Epidermal melanocyte (primary cell): ENCODE measurements at regions not wholly inside any gene's neighbourhood (a gene's known extent, or its start where the extent isn't known, plus 50 kb on each side); places are given as distances from the start of the nearest gene placed in this dataset.
"Not testable (repeated sequence)": the region's sequence is repeated elsewhere in the genome, so short reads cannot be mapped to it uniquely, and the experiment has no call there.

Experiments used
- DNase-seq: peaks from one replicate; pipeline ENCODE4 v3.0.0; 2011; ENCODE audit warnings: low spot score; ENCODE audit not compliant: insufficient read length

DNA sequence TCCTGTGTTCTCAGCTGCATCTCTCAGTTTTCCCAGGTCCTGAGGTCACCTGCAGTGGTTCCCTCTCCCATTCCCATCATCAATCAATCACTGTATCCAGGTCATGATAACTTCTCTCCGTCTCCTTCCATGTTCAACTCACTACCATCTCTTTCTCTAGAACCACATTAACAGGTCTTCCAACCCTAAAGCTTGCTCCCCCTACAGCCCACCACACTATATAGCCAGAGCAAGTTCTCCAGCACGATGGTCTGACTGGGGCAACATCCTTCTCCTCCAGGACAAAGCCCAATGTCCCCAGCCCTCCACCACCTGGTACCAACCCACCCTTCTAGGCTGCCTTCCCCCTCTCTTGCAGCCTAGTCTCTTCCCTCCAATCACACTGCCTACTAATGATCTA lies 241.6 kb downstream of the CDK5RAP2 start:
- no peak for DNase-seq

DNA sequence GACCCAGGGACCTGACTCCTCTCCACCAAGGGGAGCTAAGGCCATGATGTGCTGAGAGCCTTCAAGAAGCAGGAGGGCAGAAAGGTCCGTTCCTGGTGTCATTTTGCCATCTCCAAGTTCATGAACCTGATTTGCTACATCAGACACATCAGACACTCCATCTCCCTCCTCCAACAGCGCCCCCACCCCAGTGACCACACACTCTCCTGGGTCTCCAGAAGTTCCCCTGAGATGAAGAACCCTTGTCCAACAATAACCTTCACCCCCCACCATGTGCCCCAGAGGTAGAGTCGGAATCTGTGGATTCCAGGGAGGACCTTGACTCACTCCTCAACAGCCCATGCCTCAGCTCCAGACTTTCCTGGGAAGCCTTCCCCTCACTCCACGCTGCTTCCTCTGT lies 242.8 kb downstream of the CDK5RAP2 start:
- no peak for DNase-seq

DNA sequence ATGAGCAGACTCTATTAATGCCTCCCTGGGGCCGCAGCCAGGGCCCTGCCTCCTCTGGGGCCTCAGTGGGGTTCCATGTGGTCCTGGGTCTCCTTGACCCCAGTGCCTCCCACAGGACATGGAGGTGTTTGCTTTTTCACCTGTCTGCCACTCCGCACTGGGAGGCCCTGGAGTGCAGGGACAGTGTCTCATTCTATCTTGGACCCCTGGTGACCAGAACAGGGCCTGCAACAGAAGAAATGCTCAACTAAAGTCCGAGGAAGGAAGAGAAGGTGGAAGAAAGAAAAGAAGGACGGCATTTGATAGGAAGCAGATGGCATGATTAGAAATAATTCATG lies 243.2 kb downstream of the CDK5RAP2 start:
- no peak for DNase-seq

DNA sequence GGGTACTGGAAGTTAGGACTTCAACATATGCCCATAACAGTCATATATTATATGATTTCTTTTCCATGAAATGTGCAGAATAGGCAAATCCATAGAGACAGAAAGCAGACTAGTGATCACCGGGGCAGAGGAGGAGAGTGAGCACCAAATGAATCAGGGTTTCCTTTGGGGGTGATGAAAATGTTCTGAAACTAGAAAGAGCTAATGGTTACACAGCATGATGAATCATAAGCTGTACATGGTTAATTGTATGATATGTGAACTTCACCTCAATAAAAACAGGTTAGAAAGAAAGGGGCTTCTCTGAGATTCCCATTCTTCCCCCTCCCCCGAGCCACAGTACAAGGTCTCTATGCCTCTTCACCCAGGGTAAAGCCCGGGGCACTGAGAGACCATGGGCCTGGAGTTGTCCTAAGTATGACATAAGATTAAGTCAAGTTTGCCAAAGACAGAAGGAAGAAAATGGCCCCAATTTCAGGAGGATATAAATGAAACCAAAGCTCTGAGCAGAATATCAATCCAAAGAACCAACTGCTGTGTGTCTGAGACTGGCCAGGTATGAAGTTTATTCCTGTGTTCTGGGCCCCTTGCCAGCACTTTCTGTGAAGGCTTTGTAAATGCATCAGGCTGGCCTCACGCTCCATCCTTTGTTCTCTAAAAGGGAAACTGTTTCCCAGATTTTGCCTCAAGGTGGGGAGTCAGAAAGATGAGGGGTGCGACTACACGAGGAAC lies 243.8 kb downstream of the CDK5RAP2 start:
- DNase-seq = no peak

DNA sequence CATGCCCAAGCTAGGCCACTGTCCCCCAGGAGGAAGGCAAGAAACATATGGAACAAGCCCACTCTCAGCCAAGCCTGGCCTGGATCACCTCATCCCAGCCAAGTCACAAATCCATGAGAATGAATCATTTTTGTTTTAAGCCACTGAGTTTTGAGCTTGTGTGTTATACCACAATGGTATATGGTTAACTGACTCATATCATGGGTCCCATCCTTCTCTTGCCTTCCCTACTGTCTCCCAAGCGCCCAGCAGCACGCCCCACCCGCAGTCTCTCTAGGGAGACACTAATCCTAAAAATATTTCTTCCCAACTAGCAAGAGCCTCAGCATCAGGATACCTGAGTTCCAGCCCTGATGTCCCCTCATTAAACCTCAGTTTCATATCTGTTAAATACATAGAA lies 248.1 kb downstream of the CDK5RAP2 start:
- no peak for DNase-seq

DNA sequence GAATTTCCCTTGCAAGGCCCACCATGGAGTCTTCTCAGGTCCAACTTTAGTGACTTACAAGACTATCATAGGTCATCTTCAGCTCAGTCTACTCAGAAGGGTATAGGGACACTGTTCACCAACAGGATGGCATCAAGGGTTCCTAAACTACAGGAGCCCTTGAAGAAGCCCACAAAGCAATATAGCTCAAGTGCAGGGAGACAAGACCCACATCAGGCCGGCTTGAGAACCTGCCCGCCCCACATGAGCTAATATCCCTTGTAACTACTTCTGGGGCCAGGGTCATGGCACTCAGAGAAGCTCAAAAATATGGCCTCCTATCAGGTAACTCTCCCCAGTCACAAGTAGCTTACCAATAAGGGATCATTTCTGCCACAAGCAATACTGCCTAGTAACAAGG lies 249.9 kb downstream of the CDK5RAP2 start:
- no peak for DNase-seq

DNA sequence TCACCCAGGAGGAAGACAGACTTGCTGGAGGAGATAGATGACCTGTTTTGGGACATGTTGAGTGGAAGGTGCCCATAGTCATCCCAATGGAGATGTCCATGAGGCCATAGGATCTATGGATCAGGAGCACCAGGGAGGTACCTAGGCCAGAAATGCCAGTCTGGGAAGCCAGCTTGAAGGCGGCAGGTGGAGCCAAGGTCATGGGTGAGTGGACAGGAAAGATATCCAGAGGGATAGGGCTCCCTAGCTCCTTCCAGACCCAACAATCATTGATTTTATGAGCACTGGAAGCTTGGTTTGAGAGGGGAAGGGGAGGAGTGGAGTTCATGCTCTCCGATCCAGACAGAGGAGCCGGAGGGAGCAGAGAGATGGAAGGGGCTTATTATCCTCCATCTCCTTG lies 252.6 kb downstream of the CDK5RAP2 start:
- no peak for DNase-seq

DNA sequence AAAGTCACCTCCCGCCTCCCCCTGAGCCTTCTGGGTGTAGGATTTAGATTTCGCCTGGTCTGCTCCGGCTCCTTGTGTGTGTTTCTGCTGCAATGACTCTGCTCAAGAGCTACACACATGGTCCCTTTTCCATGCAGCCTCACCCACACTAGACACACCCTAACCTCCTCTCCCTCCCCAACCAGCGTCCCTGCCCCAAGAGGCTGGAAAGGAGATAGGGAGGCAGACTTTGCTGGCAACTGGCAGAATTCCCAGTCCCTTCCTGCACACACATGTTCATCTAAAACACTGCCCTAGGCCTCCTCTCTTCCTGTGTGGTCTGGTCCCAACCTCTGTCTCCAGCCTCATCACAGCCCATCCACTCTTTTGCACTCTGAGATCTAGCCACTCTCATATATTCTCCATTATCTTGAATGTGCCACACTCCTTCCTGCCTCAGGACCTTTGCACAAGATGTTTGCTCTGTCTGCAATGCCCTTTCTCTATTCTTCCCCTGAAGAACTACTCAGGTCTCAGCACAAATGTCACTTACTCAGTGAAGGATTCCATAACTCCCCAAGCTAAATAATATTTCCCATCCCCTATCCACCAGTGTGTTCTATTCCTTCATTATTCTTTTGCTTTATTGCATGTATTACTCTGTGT lies 253.8 kb downstream of the CDK5RAP2 start:
- DNase-seq = no peak

DNA sequence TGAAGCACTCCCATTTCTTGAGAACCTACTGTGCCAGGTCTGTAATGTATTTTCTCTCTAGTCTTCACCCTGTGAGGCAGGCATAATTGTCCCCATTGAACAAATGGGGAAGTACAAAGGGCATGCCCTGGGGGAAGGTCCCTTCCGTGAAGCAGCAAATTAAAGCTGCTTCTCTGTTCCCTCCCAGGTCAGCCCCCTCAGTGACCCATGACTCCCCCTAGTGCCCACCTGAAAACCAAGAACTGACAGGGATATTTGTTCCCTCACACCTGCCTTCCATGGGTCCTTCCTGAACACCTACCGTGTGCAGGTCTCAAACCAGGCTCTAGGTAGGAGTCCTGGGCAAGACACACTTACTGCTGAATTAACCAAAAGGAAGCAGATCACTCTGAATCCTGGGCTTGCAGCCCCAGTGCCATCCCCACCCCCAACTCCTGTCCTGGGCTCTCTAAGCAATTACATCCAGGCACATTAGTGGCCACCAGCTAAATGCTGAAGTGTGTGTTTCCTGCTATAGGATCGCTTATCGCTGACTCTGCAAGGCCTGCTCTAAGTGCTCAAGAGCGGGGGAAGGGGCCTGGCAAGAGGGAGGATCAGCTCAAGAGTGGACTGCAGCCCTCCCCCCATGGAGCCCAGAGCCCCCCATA lies 254.8 kb downstream of the CDK5RAP2 start:
- DNase-seq = no peak

DNA sequence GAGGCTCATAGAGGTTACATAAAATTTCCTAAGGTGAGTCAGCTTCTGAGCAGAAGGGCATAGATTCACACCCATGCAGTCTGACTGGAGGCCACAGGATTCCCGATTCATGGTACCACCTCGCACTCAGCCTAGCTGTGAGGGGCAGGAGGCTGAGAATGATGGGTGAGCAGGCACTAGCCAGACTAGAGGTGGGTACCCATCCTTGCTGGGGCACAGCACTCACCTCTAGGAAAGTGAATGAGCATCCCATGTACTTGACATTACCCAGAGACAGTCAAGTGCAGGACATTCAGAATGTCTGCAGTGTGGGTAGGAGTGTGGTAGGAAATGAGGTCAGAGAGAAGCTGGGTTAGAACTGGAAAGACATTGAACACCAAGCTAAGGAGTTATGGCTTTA lies 255.5 kb downstream of the CDK5RAP2 start:
- DNase-seq = no peak

DNA sequence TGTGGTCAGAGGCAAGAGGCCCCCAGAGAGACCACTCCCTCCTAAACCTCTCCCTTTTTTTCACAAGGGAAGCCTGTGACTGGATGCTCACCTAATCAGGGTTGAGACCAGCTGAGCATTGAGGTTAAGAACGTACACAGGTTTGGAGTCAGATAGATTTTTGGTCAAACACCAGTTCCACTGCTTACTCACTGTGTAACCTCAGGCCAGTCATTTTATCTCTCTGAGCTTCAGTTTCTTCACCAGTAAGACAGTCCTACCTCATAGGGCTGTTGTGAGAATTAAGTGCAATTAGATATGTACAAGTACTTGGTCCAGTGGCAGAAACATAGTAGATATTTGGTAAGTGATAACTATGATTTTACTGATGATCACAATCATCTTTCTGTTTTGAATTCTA lies 256.8 kb downstream of the CDK5RAP2 start:
- DNase-seq = no peak

DNA sequence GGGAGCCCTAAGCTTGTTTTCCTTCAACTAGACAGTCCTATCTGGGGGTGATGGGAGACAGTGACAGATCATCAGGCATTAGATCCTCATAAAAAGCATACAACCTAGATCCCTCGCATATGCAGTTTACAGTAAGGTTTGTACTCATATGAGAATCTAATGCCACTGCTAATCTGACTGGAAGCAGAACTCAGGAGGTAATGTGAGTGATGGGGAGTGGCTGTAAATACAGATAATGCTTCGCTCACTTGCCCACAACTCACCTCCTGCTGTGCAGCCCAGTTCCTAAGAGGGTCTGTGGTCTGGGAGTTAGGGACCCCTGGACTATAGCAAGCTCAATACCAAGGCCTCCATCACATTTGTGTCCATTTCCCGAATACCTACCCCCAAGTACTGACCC lies 260.5 kb downstream of the CDK5RAP2 start:
- DNase-seq = no peak

DNA sequence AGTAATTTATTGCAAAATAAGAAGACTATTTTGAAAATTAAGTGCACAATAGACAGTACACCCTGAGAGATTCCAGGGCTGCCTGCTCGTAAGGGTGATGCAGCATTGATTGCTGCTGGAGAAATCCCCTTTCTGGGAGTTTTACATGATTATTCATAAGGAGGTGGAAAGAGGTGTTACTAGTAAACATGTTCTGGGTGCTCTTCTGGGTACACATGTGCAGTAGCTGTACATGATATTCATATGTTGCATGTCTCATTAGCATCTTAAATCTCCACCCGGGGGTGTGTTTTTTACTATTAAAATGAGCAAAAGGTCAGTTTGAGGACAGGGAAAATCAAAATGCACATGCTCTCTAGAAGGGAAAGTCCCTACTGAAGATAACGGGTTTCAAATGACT lies 264.8 kb downstream of the CDK5RAP2 start:
- no peak for DNase-seq

DNA sequence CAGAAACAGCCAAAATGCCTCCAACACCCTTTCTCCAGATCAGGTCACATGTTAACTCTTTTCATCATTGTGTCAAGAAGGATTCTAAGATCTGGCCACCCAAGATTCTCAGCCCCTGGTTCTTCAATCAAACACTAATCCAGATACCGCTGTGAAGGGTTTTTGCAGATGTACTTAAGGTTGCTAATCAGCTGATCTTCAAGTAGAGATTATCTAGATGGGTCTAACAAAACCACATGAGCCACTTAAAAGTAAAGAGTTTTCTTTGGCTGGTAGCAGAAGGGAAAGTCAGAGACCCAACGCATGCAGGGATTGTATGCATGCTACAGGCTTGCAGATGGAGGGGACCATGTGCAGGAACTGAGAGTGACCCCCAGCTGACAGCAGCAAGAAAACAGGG lies 267.9 kb downstream of the CDK5RAP2 start:
- DNase-seq = no peak

DNA sequence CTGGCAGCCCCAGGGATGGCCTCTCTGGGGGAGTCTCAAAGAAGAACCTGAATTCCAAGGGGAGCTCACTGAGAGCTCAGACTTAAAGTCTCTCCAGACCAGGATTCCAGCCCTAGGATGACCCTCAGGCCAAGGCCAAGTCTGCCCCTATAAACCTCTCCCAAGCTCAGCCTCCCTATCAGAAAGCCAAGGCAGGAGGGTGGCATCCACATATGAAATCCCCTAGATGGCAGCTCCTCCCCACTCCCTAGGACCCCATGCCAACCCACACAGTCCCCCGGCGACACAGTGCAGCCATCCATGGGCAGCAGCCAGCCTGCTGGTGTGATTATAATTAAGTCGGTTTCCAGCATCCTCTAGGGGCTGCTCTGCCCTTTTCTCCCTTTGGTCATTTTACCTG lies 269.9 kb downstream of the CDK5RAP2 start:
- DNase-seq = no peak

DNA sequence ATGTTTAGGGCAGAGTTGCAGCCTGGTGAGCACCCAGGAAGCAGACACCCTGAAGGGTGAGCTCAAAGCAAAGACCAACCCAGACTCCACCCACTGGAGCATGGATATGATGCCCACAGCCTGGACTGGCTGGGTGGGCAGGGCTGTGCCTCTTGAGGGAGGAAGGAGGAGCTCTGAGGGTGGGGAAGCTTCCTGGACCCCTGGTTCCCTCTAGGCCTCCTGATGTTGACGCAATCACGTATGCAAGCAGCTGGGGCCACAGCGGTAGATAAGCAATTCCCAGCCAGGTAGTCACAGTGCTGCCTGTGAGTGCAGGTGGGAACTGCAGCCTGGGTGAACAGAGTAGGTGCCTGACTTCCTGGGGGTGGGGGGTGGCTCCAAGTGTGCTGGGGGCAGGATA lies 271.5 kb downstream of the CDK5RAP2 start:
- no peak for DNase-seq

DNA sequence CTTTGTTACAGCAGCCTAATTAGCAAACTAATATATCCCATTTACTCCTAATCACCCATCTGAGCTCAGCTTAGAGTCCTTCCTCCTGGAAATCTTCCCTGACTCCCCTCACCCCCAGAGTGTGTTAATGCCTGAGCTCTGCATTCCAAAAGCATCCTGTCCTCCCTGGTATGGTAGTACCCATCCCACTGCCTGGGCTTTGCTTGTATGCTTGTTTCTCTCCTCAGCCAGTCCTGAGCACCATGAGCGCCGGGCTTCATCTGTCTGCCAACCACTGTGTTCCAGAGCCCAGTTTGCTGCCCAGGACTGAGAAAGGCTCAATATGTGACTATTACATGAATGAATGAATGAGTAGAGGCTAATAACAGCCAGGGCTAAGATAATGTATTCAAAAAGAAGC lies 272.4 kb downstream of the CDK5RAP2 start:
- DNase-seq = no peak

DNA sequence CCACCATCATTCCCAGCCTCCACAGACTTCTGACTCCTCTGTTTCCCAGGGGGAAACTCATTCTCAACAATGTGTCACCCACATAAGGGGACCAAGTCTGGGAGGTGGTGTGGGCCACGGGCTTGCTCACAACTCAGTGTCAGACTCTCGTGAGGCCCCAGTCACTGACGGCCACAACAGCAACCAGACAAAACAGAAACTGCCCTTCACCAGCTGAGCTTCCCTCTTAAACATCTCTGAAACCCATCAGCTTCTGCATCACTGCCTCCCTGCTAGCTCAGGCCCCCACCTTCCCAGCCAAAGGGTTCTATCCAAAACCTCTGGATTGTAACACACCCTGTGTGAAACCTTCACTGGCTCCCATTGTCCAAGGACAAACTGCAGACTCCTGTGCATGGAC lies 273.4 kb downstream of the CDK5RAP2 start:
- DNase-seq = no peak

DNA sequence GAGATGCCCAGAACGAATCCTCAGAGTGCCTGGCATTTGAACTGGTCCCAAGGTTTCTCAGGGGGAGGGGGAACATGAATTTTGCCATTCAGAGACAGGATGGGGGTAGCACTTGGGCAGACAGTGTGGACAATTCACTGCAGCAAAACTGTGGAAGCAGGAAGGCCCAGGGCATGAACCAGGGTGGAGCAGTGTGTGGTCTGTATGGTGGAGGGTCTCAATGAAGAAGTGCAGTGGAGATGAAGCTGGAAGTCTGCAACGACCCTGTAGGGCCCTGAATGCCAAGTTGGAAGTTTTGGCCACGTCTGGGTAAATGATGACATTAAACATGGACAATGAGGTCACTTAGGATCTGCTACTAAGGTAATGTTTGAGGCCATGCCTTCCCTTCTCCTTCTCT lies 273.9 kb downstream of the CDK5RAP2 start:
- DNase-seq = no peak

DNA sequence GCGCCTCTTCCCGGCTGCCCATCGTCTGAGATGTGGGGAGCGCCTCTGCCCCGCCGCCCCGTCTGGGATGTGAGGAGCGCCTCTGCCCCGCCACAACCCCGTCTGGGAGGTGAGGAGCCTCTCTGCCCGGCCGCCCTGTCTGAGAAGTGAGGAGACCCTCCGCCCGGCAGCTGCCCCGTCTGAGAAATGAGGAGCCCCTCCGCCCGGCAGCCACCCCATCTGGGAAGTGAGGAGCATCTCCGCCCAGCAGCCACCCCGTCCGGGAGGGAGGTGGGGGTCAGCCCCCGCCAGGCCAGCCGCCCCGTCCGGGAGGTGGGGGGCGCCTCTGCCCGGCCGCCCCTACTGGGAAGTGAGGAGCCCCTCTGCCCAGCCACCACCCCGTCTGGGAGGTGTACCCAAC lies 275.1 kb downstream of the CDK5RAP2 start:
- not testable (repeated sequence) for DNase-seq

DNA sequence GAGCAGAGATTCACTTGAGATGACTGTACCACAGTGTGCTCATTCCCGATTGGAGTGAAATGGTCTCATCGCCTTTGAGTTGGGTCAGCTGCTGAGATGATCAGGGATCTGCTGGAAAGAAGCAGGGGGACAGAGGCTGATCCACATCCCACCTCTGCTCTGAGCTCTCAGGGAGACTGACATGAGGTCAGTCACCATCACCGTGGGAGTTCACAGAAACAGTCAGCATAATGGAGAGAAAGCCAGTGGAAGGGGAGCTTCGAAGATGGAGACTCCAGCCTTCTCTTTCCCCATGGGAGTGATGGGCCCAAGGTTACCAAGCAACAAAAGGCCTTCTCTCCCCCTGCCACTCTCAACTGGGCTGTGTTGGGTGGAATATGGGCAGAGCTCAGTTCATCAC lies 276.4 kb downstream of the CDK5RAP2 start:
- DNase-seq = no peak

DNA sequence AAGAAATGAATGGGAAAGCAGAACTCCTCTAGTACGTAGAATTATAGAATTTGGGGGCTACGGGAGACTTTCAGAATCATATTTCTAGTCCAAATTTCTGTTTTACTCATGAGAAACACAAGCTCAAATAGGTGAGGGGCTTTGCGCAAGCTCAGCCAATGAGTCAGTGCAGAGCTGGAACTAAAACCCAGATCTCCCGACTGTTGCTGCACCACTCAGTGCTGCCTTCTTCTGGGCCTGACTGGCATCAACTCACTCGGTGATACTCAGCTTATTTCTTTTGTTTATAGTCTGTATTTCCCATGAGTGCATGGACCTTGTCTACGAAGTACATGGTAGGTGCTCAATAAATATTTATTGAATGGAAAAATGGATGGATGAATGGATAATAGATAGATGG lies 280.2 kb downstream of the CDK5RAP2 start:
- DNase-seq = no peak

DNA sequence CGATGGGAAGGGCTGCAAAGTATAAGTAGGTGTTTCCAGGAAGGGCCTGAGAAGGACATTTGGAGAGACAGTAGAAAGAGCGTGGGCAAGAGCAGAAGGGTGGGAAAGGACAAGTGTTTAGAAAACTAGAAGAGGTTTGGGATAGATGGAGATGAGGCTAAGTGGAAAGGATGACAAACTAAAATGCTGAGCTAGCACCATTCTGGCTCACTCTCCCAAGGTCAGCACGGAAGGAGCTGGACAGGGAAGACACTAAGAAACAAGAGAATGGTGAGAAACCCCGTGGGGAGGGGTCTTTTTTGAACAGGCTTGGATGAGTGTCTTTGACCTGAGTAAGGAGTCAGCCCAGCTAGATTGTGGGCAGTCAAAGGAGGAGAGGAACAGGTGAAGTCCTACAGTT lies 286.0 kb downstream of the CDK5RAP2 start:
- DNase-seq = no peak
